ENCODE measurements at regions not wholly inside any gene's neighbourhood (a gene's known extent, or its start where the extent isn't known, plus 50 kb on each side); places are given as distances from the start of the nearest gene placed in this dataset.
A peak's percentile ranks its signal among the peaks of the same experiment; 100 is the strongest.

DNA sequence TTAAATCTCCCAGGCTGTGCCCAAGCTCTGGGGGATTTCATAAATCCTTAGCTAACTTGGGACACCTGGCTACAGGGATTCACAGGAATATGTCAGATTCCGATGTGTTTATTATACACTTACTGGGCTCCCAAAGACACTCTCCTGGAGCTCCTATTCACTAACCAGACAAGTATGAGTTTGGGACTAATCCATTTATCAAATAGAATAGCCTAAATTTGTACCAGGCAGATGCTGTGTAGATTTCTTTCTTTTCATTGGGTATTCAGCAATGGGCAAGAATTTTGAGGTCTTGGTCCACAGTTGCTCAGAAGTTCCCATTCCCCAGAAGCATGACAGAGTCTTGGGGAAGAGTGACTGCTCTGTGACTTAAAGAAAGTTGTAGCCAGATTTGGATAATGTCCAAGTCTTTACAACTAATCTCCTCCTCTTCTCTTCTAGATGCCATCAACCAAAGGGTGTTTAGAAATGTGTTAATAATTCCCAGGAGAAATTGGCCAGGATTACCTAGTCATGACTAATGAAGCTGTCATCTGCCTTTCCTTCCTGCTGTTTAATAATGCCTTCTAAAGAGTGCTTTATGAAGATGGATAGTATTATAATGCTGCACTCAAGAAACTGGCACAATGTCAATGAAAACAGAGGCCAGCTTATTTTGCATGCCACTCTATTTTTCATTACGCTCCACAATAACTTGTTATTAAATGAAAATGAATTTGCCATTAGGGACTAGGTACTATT lies 120.9 kb downstream of the CHIC2 start (continued):
- TF ChIP-seq ZNF660 (tag by site-specific recombination; IDR thresholded peaks at IDR 0.05) = peak; percentile 84
- TF ChIP-seq EGR2 (tag by site-specific recombination; IDR thresholded peaks at IDR 0.05; ENCODE audit: low read depth) = no peak
- TF ChIP-seq RBAK (tag by site-specific recombination; IDR thresholded peaks at IDR 0.05) = no peak
- peak; percentile 88 for TF ChIP-seq ZIC2 (tag by site-specific recombination; IDR thresholded peaks at IDR 0.05)
- TF ChIP-seq, protein P1, sequence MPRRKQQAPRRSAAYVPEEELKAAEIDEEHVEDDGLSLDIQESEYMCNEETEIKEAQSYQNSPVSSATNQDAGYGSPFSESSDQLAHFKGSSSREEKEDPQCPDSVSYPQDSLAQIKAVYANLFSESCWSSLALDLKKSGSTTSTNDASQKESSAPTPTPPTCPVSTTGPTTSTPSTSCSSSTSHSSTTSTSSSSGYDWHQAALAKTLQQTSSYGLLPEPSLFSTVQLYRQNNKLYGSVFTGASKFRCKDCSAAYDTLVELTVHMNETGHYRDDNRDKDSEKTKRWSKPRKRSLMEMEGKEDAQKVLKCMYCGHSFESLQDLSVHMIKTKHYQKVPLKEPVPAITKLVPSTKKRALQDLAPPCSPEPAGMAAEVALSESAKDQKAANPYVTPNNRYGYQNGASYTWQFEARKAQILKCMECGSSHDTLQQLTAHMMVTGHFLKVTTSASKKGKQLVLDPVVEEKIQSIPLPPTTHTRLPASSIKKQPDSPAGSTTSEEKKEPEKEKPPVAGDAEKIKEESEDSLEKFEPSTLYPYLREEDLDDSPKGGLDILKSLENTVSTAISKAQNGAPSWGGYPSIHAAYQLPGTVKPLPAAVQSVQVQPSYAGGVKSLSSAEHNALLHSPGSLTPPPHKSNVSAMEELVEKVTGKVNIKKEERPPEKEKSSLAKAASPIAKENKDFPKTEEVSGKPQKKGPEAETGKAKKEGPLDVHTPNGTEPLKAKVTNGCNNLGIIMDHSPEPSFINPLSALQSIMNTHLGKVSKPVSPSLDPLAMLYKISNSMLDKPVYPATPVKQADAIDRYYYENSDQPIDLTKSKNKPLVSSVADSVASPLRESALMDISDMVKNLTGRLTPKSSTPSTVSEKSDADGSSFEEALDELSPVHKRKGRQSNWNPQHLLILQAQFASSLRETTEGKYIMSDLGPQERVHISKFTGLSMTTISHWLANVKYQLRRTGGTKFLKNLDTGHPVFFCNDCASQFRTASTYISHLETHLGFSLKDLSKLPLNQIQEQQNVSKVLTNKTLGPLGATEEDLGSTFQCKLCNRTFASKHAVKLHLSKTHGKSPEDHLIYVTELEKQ (tag by site-specific recombination; IDR thresholded peaks at IDR 0.05; ENCODE audit: borderline replicate concordance) = peak; percentile 98
- TF ChIP-seq, protein P2, sequence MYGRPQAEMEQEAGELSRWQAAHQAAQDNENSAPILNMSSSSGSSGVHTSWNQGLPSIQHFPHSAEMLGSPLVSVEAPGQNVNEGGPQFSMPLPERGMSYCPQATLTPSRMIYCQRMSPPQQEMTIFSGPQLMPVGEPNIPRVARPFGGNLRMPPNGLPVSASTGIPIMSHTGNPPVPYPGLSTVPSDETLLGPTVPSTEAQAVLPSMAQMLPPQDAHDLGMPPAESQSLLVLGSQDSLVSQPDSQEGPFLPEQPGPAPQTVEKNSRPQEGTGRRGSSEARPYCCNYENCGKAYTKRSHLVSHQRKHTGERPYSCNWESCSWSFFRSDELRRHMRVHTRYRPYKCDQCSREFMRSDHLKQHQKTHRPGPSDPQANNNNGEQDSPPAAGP (tag by site-specific recombination; IDR thresholded peaks at IDR 0.05) = peak; percentile 38; the same call in 1 of the 2 replicates
- TF ChIP-seq, protein P3, sequence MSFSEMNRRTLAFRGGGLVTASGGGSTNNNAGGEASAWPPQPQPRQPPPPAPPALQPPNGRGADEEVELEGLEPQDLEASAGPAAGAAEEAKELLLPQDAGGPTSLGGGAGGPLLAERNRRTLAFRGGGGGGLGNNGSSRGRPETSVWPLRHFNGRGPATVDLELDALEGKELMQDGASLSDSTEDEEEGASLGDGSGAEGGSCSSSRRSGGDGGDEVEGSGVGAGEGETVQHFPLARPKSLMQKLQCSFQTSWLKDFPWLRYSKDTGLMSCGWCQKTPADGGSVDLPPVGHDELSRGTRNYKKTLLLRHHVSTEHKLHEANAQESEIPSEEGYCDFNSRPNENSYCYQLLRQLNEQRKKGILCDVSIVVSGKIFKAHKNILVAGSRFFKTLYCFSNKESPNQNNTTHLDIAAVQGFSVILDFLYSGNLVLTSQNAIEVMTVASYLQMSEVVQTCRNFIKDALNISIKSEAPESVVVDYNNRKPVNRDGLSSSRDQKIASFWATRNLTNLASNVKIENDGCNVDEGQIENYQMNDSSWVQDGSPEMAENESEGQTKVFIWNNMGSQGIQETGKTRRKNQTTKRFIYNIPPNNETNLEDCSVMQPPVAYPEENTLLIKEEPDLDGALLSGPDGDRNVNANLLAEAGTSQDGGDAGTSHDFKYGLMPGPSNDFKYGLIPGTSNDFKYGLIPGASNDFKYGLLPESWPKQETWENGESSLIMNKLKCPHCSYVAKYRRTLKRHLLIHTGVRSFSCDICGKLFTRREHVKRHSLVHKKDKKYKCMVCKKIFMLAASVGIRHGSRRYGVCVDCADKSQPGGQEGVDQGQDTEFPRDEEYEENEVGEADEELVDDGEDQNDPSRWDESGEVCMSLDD (tag by site-specific recombination; IDR thresholded peaks at IDR 0.05) = no peak
- TF ChIP-seq ZNF621 (tag by site-specific recombination; IDR thresholded peaks at IDR 0.05) = no peak
- TF ChIP-seq ZBTB8A (tag by site-specific recombination; IDR thresholded peaks at IDR 0.05) = peak; percentile 70
- TF ChIP-seq ZNF501 (tag by site-specific recombination; IDR thresholded peaks at IDR 0.05) = peak; percentile 76; the same call in 1 of the 2 replicates
- TF ChIP-seq ZNF112 (tag by site-specific recombination; IDR thresholded peaks at IDR 0.05) = no peak
- TF ChIP-seq ZNF274 (IDR thresholded peaks at IDR 0.05; ENCODE audit: low read length) = no peak
- no peak for TF ChIP-seq ZNF274 (tag by site-specific recombination; IDR thresholded peaks at IDR 0.05; ENCODE audit: borderline replicate concordance)
- peak; percentile 79 for TF ChIP-seq ZNF366 (tag by site-specific recombination; conservative IDR thresholded peaks at IDR 0.05)
- TF ChIP-seq ZNF184 (tag by site-specific recombination; IDR thresholded peaks at IDR 0.05) = peak; percentile 94
- no peak for TF ChIP-seq ZFP41 (tag by site-specific recombination; IDR thresholded peaks at IDR 0.05; ENCODE audit: borderline replicate concordance)
- TF ChIP-seq ZNF404 (tag by site-specific recombination; IDR thresholded peaks at IDR 0.05) = no peak
- peak; percentile 46; the same call in 1 of the 2 replicates for TF ChIP-seq MZF1 (tag by site-specific recombination; IDR thresholded peaks at IDR 0.05; ENCODE audit: borderline replicate concordance)
- TF ChIP-seq ZNF530 (tag by site-specific recombination; IDR thresholded peaks at IDR 0.05; ENCODE audit: low read depth) = no peak
- TF ChIP-seq KLF10 (tag by site-specific recombination; IDR thresholded peaks at IDR 0.05) = peak; percentile 87
- peak; percentile 67 for TF ChIP-seq SCRT2 (tag by site-specific recombination; IDR thresholded peaks at IDR 0.05)
- TF ChIP-seq ZNF174 (tag by site-specific recombination; IDR thresholded peaks at IDR 0.05) = no peak; the same call in 1 of the 2 replicates
- TF ChIP-seq, protein P4, sequence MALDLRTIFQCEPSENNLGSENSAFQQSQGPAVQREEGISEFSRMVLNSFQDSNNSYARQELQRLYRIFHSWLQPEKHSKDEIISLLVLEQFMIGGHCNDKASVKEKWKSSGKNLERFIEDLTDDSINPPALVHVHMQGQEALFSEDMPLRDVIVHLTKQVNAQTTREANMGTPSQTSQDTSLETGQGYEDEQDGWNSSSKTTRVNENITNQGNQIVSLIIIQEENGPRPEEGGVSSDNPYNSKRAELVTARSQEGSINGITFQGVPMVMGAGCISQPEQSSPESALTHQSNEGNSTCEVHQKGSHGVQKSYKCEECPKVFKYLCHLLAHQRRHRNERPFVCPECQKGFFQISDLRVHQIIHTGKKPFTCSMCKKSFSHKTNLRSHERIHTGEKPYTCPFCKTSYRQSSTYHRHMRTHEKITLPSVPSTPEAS (tag by site-specific recombination; IDR thresholded peaks at IDR 0.05) = peak; percentile 65; the same call in 1 of the 2 replicates
- TF ChIP-seq ZNF549 (tag by site-specific recombination; IDR thresholded peaks at IDR 0.05) = no peak
- TF ChIP-seq, protein P5, sequence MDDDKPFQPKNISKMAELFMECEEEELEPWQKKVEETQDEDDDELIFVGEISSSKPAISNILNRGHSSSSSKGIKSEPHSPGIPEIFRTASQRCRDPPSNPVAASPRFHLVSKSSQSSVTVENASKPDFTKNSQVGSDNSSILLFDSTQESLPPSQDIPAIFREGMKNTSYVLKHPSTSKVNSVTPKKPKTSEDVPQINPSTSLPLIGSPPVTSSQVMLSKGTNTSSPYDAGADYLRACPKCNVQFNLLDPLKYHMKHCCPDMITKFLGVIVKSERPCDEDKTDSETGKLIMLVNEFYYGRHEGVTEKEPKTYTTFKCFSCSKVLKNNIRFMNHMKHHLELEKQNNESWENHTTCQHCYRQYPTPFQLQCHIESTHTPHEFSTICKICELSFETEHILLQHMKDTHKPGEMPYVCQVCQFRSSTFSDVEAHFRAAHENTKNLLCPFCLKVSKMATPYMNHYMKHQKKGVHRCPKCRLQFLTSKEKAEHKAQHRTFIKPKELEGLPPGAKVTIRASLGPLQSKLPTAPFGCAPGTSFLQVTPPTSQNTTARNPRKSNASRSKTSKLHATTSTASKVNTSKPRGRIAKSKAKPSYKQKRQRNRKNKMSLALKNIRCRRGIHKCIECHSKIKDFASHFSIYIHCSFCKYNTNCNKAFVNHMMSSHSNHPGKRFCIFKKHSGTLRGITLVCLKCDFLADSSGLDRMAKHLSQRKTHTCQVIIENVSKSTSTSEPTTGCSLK (tag by site-specific recombination; IDR thresholded peaks at IDR 0.05) = no peak
- TF ChIP-seq, protein P6, sequence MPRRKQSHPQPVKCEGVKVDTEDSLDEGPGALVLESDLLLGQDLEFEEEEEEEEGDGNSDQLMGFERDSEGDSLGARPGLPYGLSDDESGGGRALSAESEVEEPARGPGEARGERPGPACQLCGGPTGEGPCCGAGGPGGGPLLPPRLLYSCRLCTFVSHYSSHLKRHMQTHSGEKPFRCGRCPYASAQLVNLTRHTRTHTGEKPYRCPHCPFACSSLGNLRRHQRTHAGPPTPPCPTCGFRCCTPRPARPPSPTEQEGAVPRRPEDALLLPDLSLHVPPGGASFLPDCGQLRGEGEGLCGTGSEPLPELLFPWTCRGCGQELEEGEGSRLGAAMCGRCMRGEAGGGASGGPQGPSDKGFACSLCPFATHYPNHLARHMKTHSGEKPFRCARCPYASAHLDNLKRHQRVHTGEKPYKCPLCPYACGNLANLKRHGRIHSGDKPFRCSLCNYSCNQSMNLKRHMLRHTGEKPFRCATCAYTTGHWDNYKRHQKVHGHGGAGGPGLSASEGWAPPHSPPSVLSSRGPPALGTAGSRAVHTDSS (tag by site-specific recombination; IDR thresholded peaks at IDR 0.05) = peak; percentile 70
- TF ChIP-seq ZNF16 (tag by site-specific recombination; IDR thresholded peaks at IDR 0.05; ENCODE audit: low read depth) = no peak
- TF ChIP-seq ZNF350 (tag by site-specific recombination; IDR thresholded peaks at IDR 0.05) = no peak; the same call in 1 of the 2 replicates
